LNCaP clone FGC (cell line): ENCODE measurements at regions not wholly inside any gene's neighbourhood (a gene's known extent, or its start where the extent isn't known, plus 50 kb on each side); places are given as distances from the start of the nearest gene placed in this dataset.

Experiments used
- DNase-seq: peaks from one replicate; pipeline ENCODE4 v3.0.0-alpha.2; 2011; ENCODE audit warnings: low read depth
- H3K4me3 ChIP-seq: 2 replicates; pipeline ENCODE4 v1.5.1; 2011; ENCODE audit warnings: mild to moderate bottlenecking, low read depth, low read length, control low read depth
- CTCF ChIP-seq: IDR thresholded peaks from 2 replicates; pipeline ENCODE4 v1.5.1; 2012; ENCODE audit warnings: mild to moderate bottlenecking; ENCODE audit not compliant: control insufficient read depth, insufficient read depth; ENCODE audit errors: extremely low read depth

GRCh38 chr12:114287821-114288525 is 118.0 kb downstream of the TBX5 start:
- no peak for DNase-seq
- no peak for TF ChIP-seq CTCF
- H3K4me3 ChIP-seq: no peak overlapping the region

GRCh38 chr12:114286145-114286544 is 119.8 kb downstream of the TBX5 start:
- no peak overlapping the region for H3K4me3 ChIP-seq
- no peak for TF ChIP-seq CTCF
- no peak for DNase-seq

- no peak overlapping the region for H3K4me3 ChIP-seq
- no peak for TF ChIP-seq CTCF
- no peak for DNase-seq
Measured at GRCh38 chr12:114285554-114285953, 120.4 kb downstream of the TBX5 start.

GRCh38 chr12:114284041-114284440 is 121.9 kb downstream of the TBX5 start:
- TF ChIP-seq CTCF: no peak
- no peak for DNase-seq
- no peak overlapping the region for H3K4me3 ChIP-seq

DNA sequence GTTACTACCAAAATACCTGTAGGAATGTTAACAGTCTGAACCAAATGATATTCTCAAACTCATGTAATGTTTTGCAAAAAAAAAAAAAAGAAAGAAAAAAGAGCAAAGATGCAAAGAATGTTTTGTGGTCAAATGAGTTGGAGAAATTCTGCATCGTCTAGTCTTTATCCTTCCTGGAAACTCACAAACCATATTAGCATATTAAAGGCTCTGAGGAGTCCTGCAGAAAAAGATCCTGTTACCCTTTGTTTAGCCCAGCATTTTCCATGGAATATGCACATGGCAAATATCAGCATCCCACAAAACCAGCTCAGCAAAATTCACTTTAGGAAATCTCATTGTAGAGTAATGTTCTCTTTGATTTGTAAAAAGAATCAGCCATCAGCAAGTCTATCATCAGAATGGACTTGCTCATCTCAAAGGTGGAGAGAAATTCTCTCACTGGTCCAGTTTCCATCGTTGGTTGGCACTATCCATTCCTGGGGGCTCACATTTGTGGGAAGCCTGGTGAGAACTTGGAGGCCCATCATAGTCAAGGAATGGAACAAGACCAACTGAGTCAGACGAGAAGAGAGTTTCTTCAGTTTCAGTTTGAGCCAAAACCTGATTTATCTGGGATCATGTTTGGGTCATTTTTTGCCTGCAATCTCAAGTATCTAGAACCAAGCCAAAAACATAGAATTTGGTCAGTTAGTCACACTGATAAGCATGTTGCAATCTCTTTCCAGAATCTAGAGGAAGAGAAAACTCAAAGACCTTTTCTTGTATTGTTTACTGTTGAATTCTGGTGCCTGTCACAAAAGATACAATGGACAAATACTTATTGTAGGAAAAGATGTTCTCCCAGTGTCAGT is 129.8 kb downstream of the TBX5 start:
- TF ChIP-seq CTCF: no peak
- no peak for DNase-seq
- no peak overlapping the region for H3K4me3 ChIP-seq

- no peak for TF ChIP-seq CTCF
- DNase-seq: no peak
- H3K4me3 ChIP-seq: no peak overlapping the region
Measured at GRCh38 chr12:114275086-114275485, 130.9 kb downstream of the TBX5 start.
